Kidney epithelial cell (primary cell): ENCODE measurements at regions not wholly inside any gene's neighbourhood (a gene's known extent, or its start where the extent isn't known, plus 50 kb on each side); places are given as distances from the start of the nearest gene placed in this dataset.
"Not testable (repeated sequence)": the region's sequence is repeated elsewhere in the genome, so short reads cannot be mapped to it uniquely, and the experiment has no call there.

ENCODE experiments used
- DNase-seq: peaks from one replicate; pipeline ENCODE4 v3.0.0-alpha.2; 2010; ENCODE audit warnings: low read depth
- H3K27me3 ChIP-seq: 2 replicates; pipeline ENCODE4 v1.6.0; 2011; ENCODE audit warnings: low read length; ENCODE audit not compliant: control insufficient read depth, insufficient read depth
- H3K36me3 ChIP-seq: 2 replicates; pipeline ENCODE4 v1.5.1; 2011; ENCODE audit warnings: low read length; ENCODE audit not compliant: control insufficient read depth, insufficient read depth
- H3K4me3 ChIP-seq: 2 replicates; pipeline ENCODE4 v1.5.1; 2011; ENCODE audit warnings: low read depth, mild to moderate bottlenecking, control low read depth, low read length
- CTCF ChIP-seq: IDR thresholded peaks from 2 replicates; pipeline ENCODE4 v1.5.1; 2011; ENCODE audit warnings: mild to moderate bottlenecking, moderate library complexity, low read length, control low read depth, inconsistent platforms; ENCODE audit not compliant: insufficient read depth, poor library complexity, severe bottlenecking

DNA sequence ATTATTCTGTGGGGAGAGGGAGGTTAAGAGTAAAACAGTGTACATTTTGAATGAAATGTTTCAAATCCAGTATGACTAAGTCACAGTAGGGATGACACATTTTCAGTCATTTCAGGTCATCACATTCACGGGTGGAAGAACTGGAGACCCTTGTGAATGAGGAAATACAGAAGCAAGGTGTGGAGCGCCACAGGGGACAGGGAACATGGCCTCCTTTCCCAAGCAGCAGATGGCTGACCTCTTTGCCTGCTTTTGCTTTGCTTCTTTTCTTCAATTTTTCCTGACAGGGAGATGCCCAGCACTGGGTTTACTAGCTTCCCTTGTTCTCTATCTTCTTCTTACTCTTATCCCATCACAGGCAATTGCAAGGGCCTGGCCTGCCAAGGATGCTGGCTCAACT is 278.9 kb upstream of the DLGAP1 start:
- Histone ChIP-seq H3K36me3 (no peaks in the 10 kb centered on the region), H3K4me3 (no peak overlapping the region), H3K27me3 (no peaks in the 10 kb centered on the region)
- no peak for TF ChIP-seq CTCF
- DNase-seq = no peak

DNA sequence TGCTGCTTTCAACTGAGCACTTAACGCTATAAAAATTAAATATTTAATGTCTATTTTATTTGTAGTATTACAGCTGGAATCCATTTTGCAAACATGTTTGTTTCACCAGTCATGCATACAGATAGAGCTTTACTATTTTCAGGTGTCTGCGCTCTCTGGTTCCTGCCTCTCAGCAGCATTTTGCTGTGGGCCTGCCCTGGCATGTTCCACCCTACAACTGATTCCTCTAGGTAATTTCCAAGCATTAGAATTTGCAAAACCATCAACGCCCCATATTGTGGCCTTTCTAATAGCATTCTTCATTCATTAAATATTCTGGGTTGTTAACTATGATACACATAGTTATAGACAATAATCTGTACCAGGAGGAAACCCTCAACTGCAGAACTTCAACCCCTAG is 266.4 kb upstream of the DLGAP1 start:
- Histone ChIP-seq H3K36me3 (no peaks in the 10 kb centered on the region), H3K27me3 (no peaks in the 10 kb centered on the region), H3K4me3 (no peak overlapping the region)
- no peak for TF ChIP-seq CTCF
- no peak for DNase-seq

DNA sequence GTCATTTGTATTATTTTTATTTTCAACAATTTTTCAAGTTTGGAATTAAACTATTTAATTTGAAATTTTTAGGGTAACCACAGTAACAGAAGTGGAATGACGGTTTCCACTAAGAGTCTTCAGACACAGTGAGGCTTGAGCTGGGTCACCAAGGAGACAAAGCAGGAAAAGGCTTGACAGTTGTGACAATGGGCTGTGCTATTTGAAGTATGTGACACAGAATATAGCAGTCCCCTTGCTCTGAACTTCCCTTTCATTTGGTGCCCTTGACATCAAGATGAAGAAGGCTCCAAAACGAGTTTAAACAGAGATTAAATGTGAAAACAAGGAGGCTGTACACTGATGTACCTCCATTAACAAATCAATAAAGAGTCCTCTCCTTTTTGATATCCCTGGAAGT is 265.4 kb upstream of the DLGAP1 start:
- Histone ChIP-seq H3K4me3 (no peak overlapping the region), H3K27me3 (no peaks in the 10 kb centered on the region), H3K36me3 (no peaks in the 10 kb centered on the region)
- no peak for DNase-seq
- no peak for TF ChIP-seq CTCF

- Histone ChIP-seq H3K4me3 (no peak overlapping the region), H3K36me3 (no peaks in the 10 kb centered on the region), H3K27me3 (no peaks in the 10 kb centered on the region)
- no peak for DNase-seq
- TF ChIP-seq CTCF = no peak
Observed at GRCh38 chr18:4705894-4706293, 250.8 kb upstream of the DLGAP1 start.

DNA sequence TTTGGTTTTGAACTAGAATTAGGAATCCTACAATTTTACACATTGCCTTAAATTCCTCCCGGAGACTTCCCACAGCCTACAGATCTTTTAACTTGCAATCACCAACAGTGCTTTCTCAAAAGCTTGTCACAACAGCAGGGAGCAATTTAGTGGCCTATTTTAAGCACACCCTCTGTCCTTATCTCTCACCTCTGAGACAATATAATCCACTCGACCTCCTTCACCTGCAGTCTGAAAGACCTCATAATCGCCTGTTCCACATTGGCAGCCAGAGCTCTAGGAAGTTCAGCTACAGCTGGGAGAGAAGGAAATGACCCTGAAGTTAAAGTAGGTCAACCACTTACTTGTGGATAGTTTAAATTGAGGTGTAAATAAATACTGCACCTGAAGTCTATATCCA is 249.7 kb upstream of the DLGAP1 start:
- Histone ChIP-seq H3K36me3 (no peaks in the 10 kb centered on the region), H3K4me3 (no peak overlapping the region), H3K27me3 (no peaks in the 10 kb centered on the region)
- TF ChIP-seq CTCF = no peak
- DNase-seq = no peak

DNA sequence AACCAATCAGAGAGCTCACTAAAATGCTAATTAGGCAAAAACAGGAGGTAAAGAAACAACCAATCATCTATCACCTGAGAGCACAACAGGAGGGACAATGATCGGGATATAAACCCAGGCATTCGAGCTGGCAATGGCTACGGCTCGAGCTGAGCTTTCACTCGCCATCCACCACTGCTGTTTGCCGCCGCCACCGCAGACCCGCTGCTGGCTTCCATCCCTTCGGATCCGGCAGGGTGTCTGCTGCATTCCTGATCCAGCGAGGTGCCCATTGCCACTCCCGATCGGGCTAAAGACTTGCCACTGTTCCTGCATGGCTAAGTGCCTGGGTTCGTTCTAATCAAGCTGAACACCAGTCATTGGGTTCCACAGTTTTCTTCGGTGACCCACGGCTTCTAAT is 236.7 kb upstream of the DLGAP1 start:
- Histone ChIP-seq H3K27me3 (no peaks in the 10 kb centered on the region), H3K4me3 (no peak overlapping the region), H3K36me3 (no peaks in the 10 kb centered on the region)
- no peak for DNase-seq
- no peak for TF ChIP-seq CTCF

- not testable (repeated sequence) for DNase-seq
Observed at GRCh38 chr18:4678685-4679084, 223.6 kb upstream of the DLGAP1 start.

More at GRCh38 chr18:4678685-4679084, 223.6 kb upstream of the DLGAP1 start:
- H3K27me3 ChIP-seq, H3K4me3 ChIP-seq, H3K36me3 ChIP-seq: not testable (repeated sequence)
